GM10266 (cell line): ENCODE measurements at regions not wholly inside any gene's neighbourhood (a gene's known extent, or its start where the extent isn't known, plus 50 kb on each side); places are given as distances from the start of the nearest gene placed in this dataset.

ENCODE experiments used
- DNase-seq: peaks from one replicate; pipeline ENCODE4 v3.0.0; 2012; ENCODE audit errors: extremely low spot score
- CTCF ChIP-seq: IDR thresholded peaks from 2 replicates; pipeline ENCODE4 v1.5.1; 2012; ENCODE audit warnings: mild to moderate bottlenecking, low read depth; ENCODE audit not compliant: control insufficient read depth, insufficient read depth; ENCODE audit errors: missing control alignments

GRCh38 chr3:137514853-137515252 lies 249.3 kb upstream of the SOX14 start:
- no peak for DNase-seq
- no peak for TF ChIP-seq CTCF

GRCh38 chr3:137519602-137520001 lies 244.5 kb upstream of the SOX14 start:
- TF ChIP-seq CTCF = no peak
- DNase-seq = no peak

- TF ChIP-seq CTCF = no peak
- no peak for DNase-seq
These were observed 239.4 kb upstream of the SOX14 start for GRCh38 chr3:137524751-137525150.

- TF ChIP-seq CTCF = no peak
- no peak for DNase-seq
These were observed 238.6 kb upstream of the SOX14 start for GRCh38 chr3:137525471-137525870.

GRCh38 chr3:137542049-137542448 lies 222.1 kb upstream of the SOX14 start:
- no peak for DNase-seq
- no peak for TF ChIP-seq CTCF

- DNase-seq = no peak
- no peak for TF ChIP-seq CTCF
These were observed 209.9 kb upstream of the SOX14 start for GRCh38 chr3:137554242-137554641.

GRCh38 chr3:137568880-137569279 lies 195.2 kb upstream of the SOX14 start:
- no peak for DNase-seq
- no peak for TF ChIP-seq CTCF
